G401 (cell line): ENCODE measurements at regions not wholly inside any gene's neighbourhood (a gene's known extent, or its start where the extent isn't known, plus 50 kb on each side); places are given as distances from the start of the nearest gene placed in this dataset.
A peak's percentile ranks its signal among the peaks of the same experiment; 100 is the strongest.
"Not testable (repeated sequence)": the region's sequence is repeated elsewhere in the genome, so short reads cannot be mapped to it uniquely, and the experiment has no call there.

Source experiments
- DNase-seq: peaks from one replicate; pipeline ENCODE4 v3.0.0-alpha.2; 2015; ENCODE audit warnings: low spot score
- in situ Hi-C: cut with HindIII; loops from 2 replicates; pipeline ENCODE4 v1.10.0; 2016; ENCODE audit warnings: low sequenced_read_pairs, mixed read lengths

DNA sequence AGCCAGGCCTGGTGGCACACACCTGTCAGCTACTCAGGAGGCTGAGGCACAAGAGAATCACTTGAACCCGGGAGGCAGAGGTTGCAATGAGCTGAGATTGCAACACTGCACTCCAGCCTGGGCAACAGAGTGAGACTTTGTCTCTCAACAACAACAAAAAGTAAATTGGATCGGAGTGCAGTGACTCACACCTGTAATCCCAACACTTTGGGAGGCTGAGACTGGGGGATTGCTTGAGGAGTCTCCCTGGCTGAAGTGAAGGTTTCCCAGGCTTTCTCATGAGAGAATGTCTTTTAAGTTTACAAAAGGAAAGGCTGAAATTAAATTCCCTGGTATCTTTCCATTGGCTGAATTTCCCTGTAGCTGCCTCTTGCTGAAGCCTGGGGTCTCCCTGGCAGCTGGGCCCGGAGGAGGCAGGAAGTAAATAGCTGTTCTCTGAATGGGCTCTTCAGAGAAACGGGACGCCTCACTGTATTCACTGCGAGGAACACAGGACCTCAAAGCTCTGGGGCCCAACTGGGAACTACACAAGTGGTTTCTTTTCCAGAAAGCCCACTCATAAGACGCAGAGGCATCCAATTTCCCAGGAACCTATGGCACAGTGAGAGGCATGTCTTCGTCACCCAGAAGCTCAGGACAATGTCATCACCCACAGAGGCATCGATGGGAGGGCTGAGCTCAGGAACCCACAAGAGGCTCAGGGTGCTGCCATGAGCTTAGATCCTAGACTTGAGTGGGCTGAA lies 77.4 kb upstream of the SMURF2 start:
- in situ Hi-C loops = no loop called here
- no peak for DNase-seq

DNA sequence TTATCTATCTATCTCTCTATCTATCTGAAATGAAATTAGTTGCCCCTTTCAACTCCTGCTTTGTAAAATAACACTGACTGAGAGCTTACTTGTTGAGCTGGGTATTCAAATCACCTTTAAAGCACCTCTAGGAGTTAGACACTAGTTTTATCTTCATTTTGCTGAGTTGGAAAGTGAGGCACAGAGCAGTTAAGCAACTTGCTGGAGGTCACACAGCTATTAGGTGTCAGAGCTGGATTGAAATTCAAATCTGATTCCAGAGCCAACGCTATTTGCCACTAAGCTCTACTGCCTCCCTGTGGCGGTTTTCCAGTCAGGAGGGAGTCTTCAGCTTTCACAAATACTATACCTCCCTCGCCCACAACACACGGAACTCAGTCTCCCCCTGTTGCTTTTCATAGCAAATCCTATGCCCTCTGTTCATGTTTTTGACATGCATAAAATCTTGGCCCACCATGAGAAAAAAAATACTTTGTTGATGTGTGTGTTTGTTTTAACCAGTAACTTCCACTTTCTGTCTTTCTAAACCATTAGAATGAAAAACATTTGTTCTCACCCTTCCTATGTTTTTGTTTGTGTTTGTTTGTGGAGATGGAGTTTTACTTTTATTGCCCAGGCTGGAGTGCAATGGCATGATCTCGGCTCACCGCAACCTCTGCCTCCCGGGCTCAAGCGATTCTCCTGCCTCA lies 74.8 kb upstream of the SMURF2 start:
- DNase-seq = peak; percentile 19
- in situ Hi-C loops = no loop called here

DNA sequence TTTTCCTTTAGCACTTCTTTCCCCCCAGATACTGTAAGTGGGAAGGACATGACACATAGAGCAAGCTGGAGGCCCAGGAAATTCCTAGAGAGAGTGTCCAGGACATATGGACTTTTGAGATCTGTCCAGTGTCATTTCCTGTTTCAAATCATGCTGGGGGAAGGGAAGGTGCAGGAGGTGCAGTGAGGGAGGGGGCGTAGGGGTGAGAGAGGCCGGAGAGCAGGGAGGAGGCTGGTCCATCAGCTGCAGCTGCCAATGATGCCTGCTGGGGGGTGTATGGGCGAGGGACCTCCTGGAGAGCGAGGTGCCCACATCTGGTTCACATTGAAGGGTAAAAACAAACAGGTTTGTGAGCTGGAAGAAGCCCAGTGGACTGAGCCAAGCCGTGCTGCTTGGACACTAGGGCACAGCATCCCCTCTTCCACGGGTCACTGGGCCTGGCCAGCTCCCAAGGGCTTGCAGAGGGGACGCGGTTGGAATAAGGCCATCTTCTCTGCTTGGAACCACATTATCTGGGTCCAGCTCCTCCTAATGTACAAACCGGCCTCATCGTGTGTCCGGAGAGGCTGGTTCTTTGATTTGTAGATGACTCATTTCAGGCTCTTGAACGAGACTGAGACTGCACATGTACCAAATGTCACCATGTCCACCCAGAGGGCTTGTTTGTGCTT lies 70.4 kb upstream of the SMURF2 start:
- in situ Hi-C loops = no loop called here
- DNase-seq = peak; percentile 27

DNA sequence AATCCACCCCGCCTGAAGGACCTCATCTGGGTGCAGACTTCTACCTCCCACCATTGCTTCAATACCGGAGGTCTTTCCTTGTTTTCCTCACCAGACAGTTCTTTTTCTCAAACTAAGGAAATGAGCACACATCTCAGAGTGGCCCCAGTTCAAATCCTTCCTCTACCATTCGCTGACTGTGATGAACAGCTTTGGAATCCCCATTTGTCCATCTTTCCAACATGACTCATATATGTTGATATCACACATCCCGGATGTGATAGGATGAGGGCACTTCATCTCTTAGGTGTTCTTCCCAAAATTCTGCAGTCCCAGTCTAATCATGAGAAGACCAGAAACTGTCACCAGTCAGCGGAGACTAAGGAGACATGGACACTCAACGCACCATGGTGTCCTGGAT lies 67.9 kb upstream of the SMURF2 start:
- DNase-seq, in situ Hi-C loops: not testable (repeated sequence)

DNA sequence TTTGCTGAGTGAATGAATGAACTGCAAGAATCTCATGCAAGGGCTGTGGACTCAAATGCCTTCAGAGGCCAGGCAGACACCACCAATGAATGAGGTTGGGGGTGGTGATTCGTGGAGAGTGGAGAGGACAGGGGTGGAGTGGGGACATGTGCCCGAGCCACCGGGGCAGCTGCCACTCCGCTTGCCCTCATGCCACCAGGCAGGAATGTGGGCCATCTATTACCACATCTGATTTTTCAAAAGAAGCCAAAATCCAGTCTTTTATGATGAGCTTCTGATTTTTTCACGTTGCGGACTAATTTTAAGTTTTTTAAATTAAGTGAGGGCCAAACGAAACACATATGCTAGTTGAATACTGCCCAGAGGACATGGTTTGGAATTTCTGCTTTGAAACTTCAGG lies 67.1 kb upstream of the SMURF2 start:
- in situ Hi-C loops = no loop called here
- DNase-seq = no peak

DNA sequence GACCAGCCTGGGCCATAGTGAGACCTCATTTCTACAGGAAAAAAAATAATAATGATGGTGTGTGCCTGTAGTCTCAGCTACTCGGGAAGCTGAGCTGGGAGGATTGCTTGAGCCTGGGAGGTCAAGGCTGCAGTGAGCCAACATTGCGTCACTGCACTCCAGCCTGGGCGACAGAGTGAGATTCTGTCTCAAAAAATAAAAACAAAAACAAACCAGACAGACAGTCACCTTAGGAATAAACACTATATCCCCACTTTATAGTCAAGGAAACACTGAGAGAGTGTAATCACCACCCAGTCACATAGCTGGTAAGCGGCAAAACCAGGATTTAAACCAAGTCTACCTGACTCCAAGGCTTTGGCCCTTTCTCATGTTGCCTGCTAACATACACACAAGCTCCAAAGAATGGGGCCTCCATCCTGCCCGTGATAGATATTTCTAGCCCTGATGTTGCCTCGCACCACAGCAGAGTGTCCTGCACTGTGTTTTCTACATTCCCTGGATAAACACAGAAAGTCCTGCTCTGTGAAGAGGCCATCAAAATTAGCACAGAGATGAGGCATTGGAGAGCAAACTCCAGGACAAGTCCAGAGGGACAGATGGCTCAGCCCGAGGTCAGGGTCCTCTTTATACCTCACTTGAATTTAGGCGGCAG lies 66.1 kb upstream of the SMURF2 start:
- in situ Hi-C loops = no loop called here

DNA sequence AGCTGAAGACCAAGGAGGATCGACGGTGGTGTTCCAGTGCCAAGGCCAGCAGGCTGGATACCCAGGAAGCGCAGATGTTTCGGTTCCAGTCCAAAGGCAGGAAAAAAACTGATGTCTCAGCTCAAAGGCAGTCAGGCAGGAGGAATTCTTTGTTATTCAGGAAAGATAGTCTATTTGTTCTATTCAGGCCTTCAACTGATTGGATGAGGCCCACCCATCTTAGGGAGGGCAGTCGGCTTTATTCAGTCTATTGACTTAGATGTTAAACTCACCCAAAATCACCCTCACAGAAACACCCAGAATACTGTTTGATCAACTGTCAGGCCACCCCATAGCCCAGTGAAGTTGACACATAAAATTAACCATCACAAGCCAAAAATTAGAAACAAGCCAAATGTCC lies 63.9 kb upstream of the SMURF2 start:
- in situ Hi-C loops = not testable (repeated sequence)

More for the DNA sequence above, 66.1 kb upstream of the SMURF2 start:
- no peak for DNase-seq

DNA sequence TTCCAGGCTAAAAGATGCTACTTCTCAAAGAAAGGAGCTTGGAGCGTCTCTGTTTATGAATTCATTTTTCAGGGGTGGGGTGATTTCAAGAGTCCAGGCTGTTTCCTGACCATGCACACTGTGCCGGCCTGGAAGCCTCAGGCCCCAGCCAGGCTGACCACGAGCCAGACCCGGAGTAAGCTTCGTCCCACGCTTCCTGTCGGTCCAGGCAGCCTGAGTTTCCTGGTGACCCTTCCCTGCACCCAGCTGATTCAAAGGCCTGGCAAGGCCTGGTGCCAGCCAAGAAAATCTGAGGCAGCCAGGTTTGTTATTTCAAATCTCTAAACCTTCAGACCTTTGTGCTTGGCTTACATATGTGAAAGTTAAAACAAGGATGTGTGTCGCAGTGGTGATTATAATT lies 62.1 kb upstream of the SMURF2 start:
- in situ Hi-C loops, DNase-seq: not testable (repeated sequence)

More for the DNA sequence above, 63.9 kb upstream of the SMURF2 start:
- DNase-seq = not testable (repeated sequence)

DNA sequence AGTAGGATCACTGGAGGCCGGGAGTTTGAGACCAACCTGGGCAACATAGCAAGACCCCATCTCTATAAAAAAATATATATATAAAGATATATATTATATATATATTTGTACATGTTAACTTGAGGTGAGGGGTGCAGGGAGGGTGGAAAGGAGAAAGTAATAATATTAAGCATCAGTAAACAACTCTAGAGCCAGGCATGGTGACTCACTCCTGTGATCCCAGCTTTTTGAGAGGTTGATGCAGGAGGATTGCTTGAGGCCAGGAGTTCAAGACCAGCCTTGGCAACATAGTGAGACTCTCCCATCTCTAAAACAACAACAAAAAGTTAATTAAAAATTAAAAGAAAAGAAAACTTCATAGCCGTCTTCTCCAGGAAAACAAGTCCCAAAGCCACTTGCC lies 61.7 kb upstream of the SMURF2 start:
- no peak for DNase-seq
- in situ Hi-C loops = no loop called here

DNA sequence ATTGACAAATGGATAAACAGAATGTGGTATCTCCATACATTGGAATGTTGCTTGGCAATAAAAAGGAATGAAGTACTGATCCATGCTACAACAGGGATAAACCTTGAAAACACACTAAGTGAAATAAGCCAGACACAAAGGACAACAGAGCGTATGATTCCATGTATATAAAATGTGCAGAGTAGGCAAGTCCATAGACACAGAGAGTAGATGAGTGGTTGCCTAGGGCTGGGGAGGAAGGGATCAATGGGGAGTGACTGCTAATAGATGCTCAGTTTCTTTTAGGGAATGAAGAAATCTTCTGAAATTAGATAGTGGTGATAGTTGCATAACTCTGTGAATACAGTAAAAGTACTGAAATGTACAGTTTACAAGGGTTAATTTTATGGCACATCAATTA lies 59.4 kb upstream of the SMURF2 start:
- DNase-seq, in situ Hi-C loops: not testable (repeated sequence)

DNA sequence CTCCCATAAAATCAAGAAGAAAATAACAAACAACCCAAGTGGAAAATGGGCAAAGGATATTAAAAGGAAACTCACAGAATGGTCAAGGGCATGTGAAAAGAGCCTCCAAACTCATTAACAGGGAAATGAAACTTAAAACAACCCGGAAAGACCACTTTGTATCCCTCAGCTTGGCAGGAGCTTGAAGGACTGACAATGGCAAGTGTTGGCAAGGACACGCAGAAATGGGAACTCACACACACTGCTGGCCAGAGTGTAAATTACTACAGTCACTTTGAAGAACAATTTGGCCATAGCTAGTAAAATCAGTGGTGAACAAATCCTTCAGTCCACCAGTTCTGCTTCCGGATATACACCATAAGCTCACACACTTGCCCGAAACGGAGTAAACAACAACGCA lies 58.1 kb upstream of the SMURF2 start:
- DNase-seq, in situ Hi-C loops: not testable (repeated sequence)

DNA sequence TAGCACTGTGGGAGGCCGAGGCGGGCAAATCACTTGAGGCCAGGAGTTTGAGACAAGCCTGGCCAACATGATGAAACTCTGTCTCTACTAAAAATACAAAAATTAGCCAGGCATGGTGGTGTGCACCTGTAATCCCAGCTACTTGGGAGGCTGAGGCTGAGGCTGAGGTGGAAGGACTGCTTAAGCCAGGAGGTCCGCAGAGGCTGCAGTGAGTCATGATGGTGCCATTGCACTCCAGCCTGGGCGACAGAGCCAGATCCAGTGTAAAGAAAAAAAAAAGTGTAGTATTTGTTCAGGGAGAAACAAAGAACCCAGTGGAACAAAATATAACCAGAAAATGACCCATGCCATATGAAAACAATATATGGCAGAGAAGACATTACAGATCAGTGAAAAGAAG lies 57.4 kb upstream of the SMURF2 start:
- DNase-seq, in situ Hi-C loops: not testable (repeated sequence)

DNA sequence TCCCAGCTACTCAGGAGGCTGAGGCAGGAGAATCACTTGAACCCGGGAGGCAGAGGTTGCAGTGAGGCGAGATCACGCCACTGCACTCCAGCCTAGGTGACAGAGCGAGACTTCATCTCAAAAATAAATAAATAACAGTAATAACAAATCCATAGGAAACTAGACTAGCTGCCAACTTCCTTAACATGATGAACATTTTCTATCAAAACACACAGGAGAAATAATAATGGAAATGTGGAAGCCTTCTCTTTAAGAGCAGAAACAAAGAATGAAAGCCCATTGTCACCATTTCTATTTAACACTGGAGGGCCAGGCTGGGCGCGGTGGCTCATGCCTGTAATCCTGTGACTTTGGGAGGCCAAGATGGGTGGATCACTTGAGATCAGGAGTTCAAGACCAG lies 56.7 kb upstream of the SMURF2 start:
- DNase-seq, in situ Hi-C loops: not testable (repeated sequence)

DNA sequence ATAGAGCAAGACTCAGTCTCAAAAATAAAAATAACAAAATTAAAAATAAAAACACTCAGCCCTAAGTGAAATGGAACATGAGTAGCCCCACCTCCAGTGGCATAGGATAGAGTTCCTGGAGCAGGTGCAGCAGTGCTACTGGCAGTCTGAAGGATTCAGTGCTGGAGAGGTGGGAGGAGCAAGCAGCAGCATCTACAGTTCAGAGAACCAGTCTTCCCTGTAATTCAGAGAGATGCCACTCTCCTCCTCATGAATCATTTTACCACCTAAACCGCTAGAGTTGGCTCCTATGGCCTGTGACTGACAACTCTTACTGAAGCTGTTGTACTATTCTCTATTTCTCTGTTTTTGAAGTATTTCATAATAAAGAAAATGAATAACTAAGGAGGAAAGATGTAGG lies 56.0 kb upstream of the SMURF2 start:
- in situ Hi-C loops = no loop called here
- DNase-seq = no peak

DNA sequence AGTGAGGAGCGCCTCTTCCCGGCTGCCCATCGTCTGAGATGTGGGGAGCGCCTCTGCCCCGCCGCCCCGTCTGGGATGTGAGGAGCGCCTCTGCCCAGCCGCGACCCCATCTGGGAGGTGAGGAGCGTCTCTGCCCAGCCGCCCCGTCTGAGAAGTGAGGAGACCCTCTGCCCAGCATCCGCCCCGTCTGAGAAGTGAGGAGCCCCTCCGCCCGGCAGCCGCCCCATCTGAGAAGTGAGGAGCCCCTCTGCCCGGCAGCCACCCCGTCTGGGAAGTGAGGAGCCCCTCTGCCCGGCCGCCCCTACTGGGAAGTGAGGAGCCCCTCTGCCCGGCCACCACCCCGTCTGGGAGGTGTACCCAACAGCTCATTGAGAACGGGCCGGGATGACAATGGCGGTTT lies 54.4 kb upstream of the SMURF2 start:
- in situ Hi-C loops, DNase-seq: not testable (repeated sequence)

DNA sequence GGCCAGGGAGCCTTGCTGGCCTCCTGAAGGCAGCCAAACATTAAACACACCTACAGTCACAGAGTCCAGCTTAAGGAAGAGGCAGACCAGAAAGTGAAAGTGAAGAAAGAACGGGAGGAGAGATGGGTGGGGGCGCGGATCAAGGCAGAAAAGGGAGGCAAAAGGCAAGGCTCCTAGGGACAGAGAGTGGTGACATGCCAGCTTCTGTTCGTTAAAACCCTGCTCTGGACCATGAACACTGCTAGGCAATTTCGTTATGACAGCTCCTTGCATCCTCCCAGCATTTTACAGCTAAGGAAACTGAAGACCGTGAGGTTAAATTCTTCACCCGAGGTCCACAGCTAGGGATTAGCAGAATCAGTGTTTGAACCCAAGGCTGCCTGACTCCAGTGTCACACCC lies 51.7 kb upstream of the SMURF2 start:
- in situ Hi-C loops, DNase-seq: not testable (repeated sequence)

DNA sequence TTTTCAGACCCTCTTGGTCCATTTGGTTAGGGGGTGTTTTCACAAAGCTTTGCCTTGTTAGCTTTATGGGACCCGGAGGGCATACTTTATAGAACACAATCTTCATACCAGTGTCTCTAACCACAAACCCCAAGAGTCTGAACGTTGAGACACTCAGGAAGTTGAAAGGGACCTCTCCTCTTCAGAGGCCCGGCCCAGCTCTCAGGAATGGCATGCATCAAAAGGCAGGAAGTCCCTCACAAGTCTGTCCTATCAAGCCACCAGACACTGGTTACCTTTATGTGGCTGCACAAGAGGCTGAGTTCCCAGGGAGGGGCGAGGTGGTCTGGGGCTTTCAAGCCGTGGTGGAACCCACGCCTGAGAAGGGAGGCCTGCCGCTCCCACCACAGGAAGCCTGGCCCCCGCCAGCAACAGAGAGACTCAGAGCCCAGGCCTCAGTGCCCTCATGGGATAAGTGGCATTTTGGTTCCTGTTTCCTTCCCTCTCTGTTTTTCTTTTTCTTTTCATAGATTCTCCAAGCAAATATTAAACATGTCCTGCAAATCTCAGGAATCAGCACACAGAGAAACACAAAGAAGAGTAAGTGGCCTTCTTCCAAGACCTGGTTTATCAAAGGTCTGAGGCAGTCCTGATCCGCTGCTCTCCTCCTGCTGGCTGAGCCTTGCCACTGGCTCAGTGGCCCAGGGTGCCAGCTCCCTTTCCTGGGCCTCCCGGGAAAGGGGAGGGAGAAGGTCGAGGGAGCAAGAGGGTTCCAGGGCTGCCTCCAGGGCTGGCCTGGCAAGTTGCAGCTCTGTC lies 50.6 kb upstream of the SMURF2 start:
- in situ Hi-C loops, DNase-seq: not testable (repeated sequence)
